ENCODE measurements at regions not wholly inside any gene's neighbourhood (a gene's known extent, or its start where the extent isn't known, plus 50 kb on each side); places are given as distances from the start of the nearest gene placed in this dataset.

- TF ChIP-seq BRCA1 (IDR thresholded peaks at IDR 0.05; ENCODE audit: low read depth, low read length) = no peak
- TF ChIP-seq RBBP5 (IDR thresholded peaks at IDR 0.05; ENCODE audit: borderline replicate concordance, low read depth, low read length) = no peak
- no peak for TF ChIP-seq MAX (IDR thresholded peaks at IDR 0.05)
These were observed 268.4 kb upstream of the USP24 start (continued) for GRCh38 chr1:55483523-55483922.
